H1 (cell line): ENCODE measurements at regions not wholly inside any gene's neighbourhood (a gene's known extent, or its start where the extent isn't known, plus 50 kb on each side); places are given as distances from the start of the nearest gene placed in this dataset.

Experiments
- ASH2L ChIP-seq: fragments of 200-600, 300-600 bp; sonication (generic); IDR thresholded peaks from one replicate; pipeline ENCODE4 v1.7.1; 2017; ENCODE audit warnings: low read length
- CEBPB ChIP-seq: IDR thresholded peaks from 2 replicates; pipeline ENCODE4 v1.6.1; 2012; ENCODE audit warnings: low read depth, low read length
- CTBP2 ChIP-seq: IDR thresholded peaks from 2 replicates; pipeline ENCODE4 v1.7.0; 2011; ENCODE audit warnings: borderline replicate concordance, mild to moderate bottlenecking, moderate library complexity, mixed read lengths, low read length; ENCODE audit not compliant: insufficient read depth, insufficient read length
- GTF2F1 ChIP-seq: IDR thresholded peaks from 2 replicates; pipeline ENCODE4 v1.6.1; 2012; ENCODE audit warnings: low read depth, low read length, improper control_type of control experiment, borderline replicate concordance
- HDAC6 ChIP-seq: IDR thresholded peaks from one replicate; pipeline ENCODE4 v1.7.1; 2012; ENCODE audit warnings: low read depth, mild to moderate bottlenecking, inconsistent platforms, low read length, moderate library complexity
- JUN ChIP-seq: IDR thresholded peaks from 2 replicates; pipeline ENCODE4 v1.6.1; 2011; ENCODE audit warnings: low read depth, mild to moderate bottlenecking, improper control_type of control experiment, low read length
- KDM1A ChIP-seq: fragments of 200-600, 300-600 bp; sonication (generic); IDR thresholded peaks from 2 replicates; pipeline ENCODE4 v1.7.1; 2016; ENCODE audit warnings: mild to moderate bottlenecking, low read length, borderline replicate concordance
- NANOG ChIP-seq: IDR thresholded peaks from 2 replicates; pipeline ENCODE4 v1.6.1; 2011; ENCODE audit warnings: low read length, low read depth, mild to moderate bottlenecking, inconsistent platforms; ENCODE audit not compliant: insufficient read depth, poor library complexity, severe bottlenecking
- POLR2A ChIP-seq, 2 experiments: IDR thresholded peaks; 1 replicate in 1 of 2; 2 replicates in 1 of 2; pipeline ENCODE4 v1.6.1; 2011; ENCODE audit warnings: low read depth in 2 of 2, low read length in 2 of 2, mild to moderate bottlenecking in 2 of 2; ENCODE audit errors: control extremely low read depth in 1 of 2
- RAD21 ChIP-seq, 2 experiments: IDR thresholded peaks in 1 of 2; conservative IDR thresholded peaks in 1 of 2; 2 replicates each; pipeline ENCODE4 v1.6.1; 2011; ENCODE audit warnings: low read depth in 2 of 2, low read length in 2 of 2, improper control_type of control experiment in 1 of 2, inconsistent platforms in 1 of 2, mild to moderate bottlenecking in 1 of 2, moderate library complexity in 1 of 2
- RBBP5 ChIP-seq: IDR thresholded peaks from 2 replicates; pipeline ENCODE4 v1.7.1; 2012; ENCODE audit warnings: low read depth, mild to moderate bottlenecking, inconsistent platforms, low read length, moderate library complexity, borderline replicate concordance
- SIX5 ChIP-seq: IDR thresholded peaks from 2 replicates; pipeline ENCODE4 v1.6.1; 2011; ENCODE audit warnings: mild to moderate bottlenecking, low read depth, low read length
- TF ChIP-seq, protein P1 (sequence below): fragments of 300-600 bp; sonication (generic); IDR thresholded peaks from 2 replicates; pipeline ENCODE4 v1.7.1; 2012; ENCODE audit warnings: low read length, moderate library complexity, mild to moderate bottlenecking, inconsistent platforms; ENCODE audit not compliant: insufficient replicate concordance

GRCh38 chr18:11307716-11308115, 158.3 kb upstream of the PIEZO2 start (continued):
- TF ChIP-seq, protein P1, sequence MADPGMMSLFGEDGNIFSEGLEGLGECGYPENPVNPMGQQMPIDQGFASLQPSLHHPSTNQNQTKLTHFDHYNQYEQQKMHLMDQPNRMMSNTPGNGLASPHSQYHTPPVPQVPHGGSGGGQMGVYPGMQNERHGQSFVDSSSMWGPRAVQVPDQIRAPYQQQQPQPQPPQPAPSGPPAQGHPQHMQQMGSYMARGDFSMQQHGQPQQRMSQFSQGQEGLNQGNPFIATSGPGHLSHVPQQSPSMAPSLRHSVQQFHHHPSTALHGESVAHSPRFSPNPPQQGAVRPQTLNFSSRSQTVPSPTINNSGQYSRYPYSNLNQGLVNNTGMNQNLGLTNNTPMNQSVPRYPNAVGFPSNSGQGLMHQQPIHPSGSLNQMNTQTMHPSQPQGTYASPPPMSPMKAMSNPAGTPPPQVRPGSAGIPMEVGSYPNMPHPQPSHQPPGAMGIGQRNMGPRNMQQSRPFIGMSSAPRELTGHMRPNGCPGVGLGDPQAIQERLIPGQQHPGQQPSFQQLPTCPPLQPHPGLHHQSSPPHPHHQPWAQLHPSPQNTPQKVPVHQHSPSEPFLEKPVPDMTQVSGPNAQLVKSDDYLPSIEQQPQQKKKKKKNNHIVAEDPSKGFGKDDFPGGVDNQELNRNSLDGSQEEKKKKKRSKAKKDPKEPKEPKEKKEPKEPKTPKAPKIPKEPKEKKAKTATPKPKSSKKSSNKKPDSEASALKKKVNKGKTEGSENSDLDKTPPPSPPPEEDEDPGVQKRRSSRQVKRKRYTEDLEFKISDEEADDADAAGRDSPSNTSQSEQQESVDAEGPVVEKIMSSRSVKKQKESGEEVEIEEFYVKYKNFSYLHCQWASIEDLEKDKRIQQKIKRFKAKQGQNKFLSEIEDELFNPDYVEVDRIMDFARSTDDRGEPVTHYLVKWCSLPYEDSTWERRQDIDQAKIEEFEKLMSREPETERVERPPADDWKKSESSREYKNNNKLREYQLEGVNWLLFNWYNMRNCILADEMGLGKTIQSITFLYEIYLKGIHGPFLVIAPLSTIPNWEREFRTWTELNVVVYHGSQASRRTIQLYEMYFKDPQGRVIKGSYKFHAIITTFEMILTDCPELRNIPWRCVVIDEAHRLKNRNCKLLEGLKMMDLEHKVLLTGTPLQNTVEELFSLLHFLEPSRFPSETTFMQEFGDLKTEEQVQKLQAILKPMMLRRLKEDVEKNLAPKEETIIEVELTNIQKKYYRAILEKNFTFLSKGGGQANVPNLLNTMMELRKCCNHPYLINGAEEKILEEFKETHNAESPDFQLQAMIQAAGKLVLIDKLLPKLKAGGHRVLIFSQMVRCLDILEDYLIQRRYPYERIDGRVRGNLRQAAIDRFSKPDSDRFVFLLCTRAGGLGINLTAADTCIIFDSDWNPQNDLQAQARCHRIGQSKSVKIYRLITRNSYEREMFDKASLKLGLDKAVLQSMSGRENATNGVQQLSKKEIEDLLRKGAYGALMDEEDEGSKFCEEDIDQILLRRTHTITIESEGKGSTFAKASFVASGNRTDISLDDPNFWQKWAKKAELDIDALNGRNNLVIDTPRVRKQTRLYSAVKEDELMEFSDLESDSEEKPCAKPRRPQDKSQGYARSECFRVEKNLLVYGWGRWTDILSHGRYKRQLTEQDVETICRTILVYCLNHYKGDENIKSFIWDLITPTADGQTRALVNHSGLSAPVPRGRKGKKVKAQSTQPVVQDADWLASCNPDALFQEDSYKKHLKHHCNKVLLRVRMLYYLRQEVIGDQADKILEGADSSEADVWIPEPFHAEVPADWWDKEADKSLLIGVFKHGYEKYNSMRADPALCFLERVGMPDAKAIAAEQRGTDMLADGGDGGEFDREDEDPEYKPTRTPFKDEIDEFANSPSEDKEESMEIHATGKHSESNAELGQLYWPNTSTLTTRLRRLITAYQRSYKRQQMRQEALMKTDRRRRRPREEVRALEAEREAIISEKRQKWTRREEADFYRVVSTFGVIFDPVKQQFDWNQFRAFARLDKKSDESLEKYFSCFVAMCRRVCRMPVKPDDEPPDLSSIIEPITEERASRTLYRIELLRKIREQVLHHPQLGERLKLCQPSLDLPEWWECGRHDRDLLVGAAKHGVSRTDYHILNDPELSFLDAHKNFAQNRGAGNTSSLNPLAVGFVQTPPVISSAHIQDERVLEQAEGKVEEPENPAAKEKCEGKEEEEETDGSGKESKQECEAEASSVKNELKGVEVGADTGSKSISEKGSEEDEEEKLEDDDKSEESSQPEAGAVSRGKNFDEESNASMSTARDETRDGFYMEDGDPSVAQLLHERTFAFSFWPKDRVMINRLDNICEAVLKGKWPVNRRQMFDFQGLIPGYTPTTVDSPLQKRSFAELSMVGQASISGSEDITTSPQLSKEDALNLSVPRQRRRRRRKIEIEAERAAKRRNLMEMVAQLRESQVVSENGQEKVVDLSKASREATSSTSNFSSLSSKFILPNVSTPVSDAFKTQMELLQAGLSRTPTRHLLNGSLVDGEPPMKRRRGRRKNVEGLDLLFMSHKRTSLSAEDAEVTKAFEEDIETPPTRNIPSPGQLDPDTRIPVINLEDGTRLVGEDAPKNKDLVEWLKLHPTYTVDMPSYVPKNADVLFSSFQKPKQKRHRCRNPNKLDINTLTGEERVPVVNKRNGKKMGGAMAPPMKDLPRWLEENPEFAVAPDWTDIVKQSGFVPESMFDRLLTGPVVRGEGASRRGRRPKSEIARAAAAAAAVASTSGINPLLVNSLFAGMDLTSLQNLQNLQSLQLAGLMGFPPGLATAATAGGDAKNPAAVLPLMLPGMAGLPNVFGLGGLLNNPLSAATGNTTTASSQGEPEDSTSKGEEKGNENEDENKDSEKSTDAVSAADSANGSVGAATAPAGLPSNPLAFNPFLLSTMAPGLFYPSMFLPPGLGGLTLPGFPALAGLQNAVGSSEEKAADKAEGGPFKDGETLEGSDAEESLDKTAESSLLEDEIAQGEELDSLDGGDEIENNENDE, result no peak
- no peak for TF ChIP-seq CEBPB
- TF ChIP-seq SIX5, result no peak
- no peak for TF ChIP-seq KDM1A
- TF ChIP-seq RBBP5, result no peak
- no peak for TF ChIP-seq RAD21 (IDR thresholded peaks at IDR 0.05 in 1 of 2, conservative IDR thresholded peaks at IDR 0.05 in 1 of 2; ENCODE audit: low read depth in 2 of 2, low read length in 2 of 2)
- TF ChIP-seq NANOG, result no peak
- TF ChIP-seq GTF2F1, result no peak
- no peak for TF ChIP-seq CTBP2
- TF ChIP-seq JUN, result no peak
- no peak for TF ChIP-seq HDAC6
- TF ChIP-seq POLR2A (IDR thresholded peaks at IDR 0.05; ENCODE audit: control extremely low read depth in 1 of 2, low read depth in 2 of 2, low read length in 2 of 2), result no peak
- no peak for TF ChIP-seq ASH2L
